Right atrium auricular region (tissue), 2 donors: ENCODE measurements at regions not wholly inside any gene's neighbourhood (a gene's known extent, or its start where the extent isn't known, plus 50 kb on each side); places are given as distances from the start of the nearest gene placed in this dataset.

ENCODE experiments used
- DNase-seq: peaks from one replicate; pipeline ENCODE4 v3.0.0-alpha.2; 2019; ENCODE audit warnings: low spot score
- H3K27ac ChIP-seq, 2 donors: fragments of 200-600 bp; sonication (generic); 1 replicate in 1 of 2; 2 replicates in 1 of 2; pipeline ENCODE4 v1.5.1; 2016 to 2019
- H3K27me3 ChIP-seq, 2 donors: fragments of 200-600 bp; sonication (generic); one replicate each; pipeline versions ENCODE4 v1.5.1 to v1.6.0; 2017 to 2019
- H3K36me3 ChIP-seq: fragments of 200-600 bp; sonication (generic); one replicate; pipeline ENCODE4 v1.5.1; 2016
- H3K4me1 ChIP-seq, 2 donors: fragments of 200-600 bp; sonication (generic); one replicate each; pipeline versions ENCODE4 v1.5.1 to v1.6.0; 2017 to 2019
- H3K4me3 ChIP-seq, 2 donors: fragments of 200-600 bp; sonication (generic); 1 replicate in 1 of 2; 2 replicates in 1 of 2; pipeline ENCODE4 v1.5.1; 2017 to 2019; ENCODE audit warnings: mild to moderate bottlenecking in 1 of 2, moderate library complexity in 1 of 2
- H3K9me3 ChIP-seq, 2 donors: fragments of 200-600 bp; sonication (generic); one replicate each; pipeline ENCODE4 v1.5.1; 2019
- TF ChIP-seq, protein P1 (sequence below), 2 donors: fragments of 200-600 bp; sonication (generic); IDR thresholded peaks; one replicate each; pipeline ENCODE4 v1.5.1; 2019; ENCODE audit warnings: antibody characterized with exemption in 2 of 2

DNA sequence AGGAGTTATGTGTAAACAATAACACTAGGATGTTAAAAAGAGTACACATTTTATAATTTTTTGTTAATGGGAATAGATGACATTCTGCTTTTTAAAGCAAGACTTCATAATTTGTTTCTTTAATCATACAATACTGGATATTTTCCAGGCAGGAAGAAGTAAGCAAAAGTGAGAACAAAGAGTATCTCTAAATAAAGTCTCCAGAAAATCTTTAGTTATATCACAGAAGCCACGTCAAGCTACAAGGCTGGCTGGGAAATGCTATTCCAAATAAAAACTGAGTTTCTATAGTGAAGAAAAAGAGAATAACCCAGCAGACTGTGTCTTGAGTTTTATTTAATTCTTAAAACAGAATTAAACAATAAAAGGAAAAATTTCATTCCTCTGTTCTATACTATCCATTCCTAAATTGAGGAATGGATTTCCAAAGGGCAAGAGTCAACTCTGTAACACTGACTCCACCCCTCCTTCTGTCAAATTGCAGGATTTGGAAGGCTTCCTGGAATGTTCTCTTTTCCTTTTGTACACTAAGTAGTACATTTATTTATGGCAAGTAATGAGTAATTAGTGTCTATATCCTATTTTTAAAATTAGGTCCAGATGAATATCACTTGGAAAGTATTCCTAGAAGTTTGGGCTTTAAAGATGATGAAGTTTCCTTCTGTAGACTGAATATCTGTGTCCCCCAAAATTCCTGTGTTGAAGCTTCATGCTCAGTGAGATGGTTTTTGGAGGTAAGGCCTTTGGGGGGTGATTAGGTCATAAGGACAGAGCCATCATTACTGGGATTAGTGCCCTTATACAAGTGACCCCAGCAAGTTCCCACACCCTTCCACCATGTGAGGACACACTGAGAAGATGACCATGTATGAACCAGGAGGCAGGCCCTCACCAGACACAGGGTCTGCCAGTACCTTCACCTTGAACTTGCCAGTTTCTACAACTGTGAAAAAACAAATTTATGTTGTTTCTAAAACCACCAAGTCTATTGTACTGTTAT lies 290.9 kb downstream of the CRPPA start:
- peaks cover 0 to 13% of the 10 kb centered on the region in 2 donors for H3K4me1 ChIP-seq
- H3K36me3 ChIP-seq = no peaks in the 10 kb centered on the region
- peak overlapping the region; percentile 48 to 66 for H3K27ac ChIP-seq
- no peaks in the 10 kb centered on the region for H3K27me3 ChIP-seq
- TF ChIP-seq, protein P1, sequence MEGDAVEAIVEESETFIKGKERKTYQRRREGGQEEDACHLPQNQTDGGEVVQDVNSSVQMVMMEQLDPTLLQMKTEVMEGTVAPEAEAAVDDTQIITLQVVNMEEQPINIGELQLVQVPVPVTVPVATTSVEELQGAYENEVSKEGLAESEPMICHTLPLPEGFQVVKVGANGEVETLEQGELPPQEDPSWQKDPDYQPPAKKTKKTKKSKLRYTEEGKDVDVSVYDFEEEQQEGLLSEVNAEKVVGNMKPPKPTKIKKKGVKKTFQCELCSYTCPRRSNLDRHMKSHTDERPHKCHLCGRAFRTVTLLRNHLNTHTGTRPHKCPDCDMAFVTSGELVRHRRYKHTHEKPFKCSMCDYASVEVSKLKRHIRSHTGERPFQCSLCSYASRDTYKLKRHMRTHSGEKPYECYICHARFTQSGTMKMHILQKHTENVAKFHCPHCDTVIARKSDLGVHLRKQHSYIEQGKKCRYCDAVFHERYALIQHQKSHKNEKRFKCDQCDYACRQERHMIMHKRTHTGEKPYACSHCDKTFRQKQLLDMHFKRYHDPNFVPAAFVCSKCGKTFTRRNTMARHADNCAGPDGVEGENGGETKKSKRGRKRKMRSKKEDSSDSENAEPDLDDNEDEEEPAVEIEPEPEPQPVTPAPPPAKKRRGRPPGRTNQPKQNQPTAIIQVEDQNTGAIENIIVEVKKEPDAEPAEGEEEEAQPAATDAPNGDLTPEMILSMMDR (IDR thresholded peaks at IDR 0.05) = no peak
- no peak for DNase-seq
- H3K4me3 ChIP-seq = no peak overlapping the region
- peaks cover 3 to 8% of the 10 kb centered on the region in 2 donors for H3K9me3 ChIP-seq

DNA sequence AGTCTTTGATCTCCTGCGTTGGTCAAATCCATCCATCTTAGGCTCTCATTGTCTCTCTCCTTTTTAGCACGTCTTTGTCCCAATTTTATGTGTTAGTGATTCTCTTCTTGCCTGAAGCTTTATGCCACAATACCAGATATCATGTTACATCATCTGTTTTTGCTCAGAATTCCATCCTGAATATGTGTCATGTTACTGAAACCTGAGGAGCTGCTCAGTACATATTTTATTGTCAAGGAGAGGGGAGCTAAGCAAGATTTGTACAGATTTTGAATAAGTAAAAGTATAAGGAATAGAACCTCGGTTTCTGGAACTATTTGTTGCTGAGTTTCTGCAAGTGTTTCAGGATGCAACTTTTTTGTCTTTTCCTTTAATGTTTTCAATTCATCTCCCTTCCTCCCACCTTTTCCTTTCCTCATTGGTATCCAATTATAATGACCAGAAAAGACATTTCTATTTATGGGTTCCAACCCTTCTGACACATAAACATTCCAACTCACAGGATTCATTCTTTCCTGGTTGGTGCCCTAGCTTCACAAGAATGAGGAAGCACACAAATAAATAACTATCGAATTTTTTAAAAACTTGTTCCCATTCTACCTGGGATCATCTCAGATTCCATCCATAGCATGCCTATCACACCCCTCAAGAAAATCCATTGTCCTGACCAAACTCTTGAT lies 291.8 kb downstream of the CRPPA start:
- no peaks in the 10 kb centered on the region for H3K36me3 ChIP-seq
- peaks cover 0 to 13% of the 10 kb centered on the region in 2 donors for H3K4me1 ChIP-seq
- TF ChIP-seq, protein P1 (IDR thresholded peaks at IDR 0.05) = no peak
- H3K27ac ChIP-seq = peak overlapping the region; percentile 32 to 66
- DNase-seq = no peak
- no peaks in the 10 kb centered on the region for H3K27me3 ChIP-seq
- H3K9me3 ChIP-seq = peaks cover 3 to 8% of the 10 kb centered on the region in 2 donors
- H3K4me3 ChIP-seq = no peak overlapping the region

DNA sequence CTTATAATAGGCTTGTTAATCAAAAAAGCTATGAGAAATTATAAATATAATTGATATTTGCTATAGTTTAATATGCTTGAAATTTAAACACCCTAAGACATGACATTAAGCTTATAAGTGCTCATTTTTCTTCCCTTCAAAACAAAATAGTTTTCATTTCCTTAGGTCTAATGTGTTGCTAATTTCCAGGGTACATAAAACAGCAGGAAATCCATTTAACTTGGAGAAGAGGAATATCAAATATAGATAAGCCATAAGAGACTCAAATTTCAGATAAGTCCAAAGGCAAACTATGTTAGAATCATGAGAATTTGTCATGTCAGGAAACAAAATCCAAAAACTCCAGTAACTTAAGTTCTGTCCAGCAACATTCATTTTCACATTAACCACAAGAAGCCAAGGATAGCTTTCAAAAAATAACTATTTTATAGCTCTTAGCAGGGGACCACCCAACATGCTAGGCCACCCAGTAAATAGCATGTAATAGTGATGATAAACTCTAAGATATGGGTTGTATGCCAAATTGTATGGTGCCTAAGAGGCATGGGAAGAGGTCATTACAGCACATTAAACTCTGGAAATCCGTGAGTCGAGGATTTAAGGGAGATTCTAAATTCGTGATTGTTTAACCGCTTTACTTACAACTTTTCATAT lies 298.1 kb downstream of the CRPPA start:
- Histone ChIP-seq H3K36me3 (no peaks in the 10 kb centered on the region), H3K27ac (no peak overlapping the region), H3K27me3 (no peaks in the 10 kb centered on the region), H3K9me3 (peaks cover 3 to 8% of the 10 kb centered on the region in 2 donors), H3K4me3 (no peak overlapping the region), H3K4me1 (no peaks in the 10 kb centered on the region)
- no peak for DNase-seq
- TF ChIP-seq, protein P1 (IDR thresholded peaks at IDR 0.05) = no peak

DNA sequence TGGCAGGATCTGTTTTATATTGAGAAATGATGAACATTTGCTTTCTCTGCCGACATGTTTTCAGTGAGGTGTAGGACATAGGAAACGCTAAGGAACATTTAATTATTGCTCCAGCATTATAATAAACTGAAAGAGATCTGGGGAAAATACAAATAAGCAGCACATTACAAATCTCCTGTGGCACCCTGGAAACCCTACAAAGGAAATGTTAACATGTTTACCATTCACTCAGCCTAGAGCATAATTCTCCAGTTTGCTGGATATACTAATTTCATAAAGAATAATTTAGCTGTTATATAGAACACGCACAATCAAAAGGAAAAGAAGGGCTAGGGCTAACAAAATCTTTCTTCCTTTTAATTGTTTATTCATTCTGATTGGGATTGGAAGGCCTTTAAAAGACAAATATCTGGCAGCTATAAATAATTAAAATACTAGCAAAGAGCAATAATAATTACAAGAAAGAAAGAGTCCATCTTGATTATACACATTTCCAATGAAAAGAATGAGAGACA lies 299.4 kb downstream of the CRPPA start:
- TF ChIP-seq, protein P1 (IDR thresholded peaks at IDR 0.05) = no peak
- H3K9me3 ChIP-seq = no peaks in the 10 kb centered on the region
- H3K36me3 ChIP-seq = no peaks in the 10 kb centered on the region
- H3K27ac ChIP-seq = no peak overlapping the region
- H3K4me3 ChIP-seq = no peak overlapping the region
- DNase-seq = no peak
- H3K4me1 ChIP-seq = no peaks in the 10 kb centered on the region
- no peaks in the 10 kb centered on the region for H3K27me3 ChIP-seq

DNA sequence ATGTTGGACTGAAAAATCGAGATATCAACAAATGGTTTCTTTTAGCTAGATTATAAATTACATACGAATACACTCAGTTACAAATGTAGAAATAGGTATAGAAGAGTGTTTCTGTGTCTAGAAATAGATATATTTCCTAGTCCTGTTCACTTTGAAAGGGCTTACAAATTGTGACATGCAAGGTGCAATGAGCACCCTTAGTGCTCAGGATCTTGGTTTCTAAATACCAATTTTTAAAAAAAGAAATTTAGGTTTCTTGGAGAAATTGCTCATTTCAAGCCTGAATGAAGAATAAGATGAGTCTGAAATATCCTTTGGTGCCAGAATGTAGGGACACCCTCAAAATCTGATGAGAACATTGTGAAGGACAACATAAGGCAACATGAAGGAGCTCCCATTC lies 306.0 kb downstream of the CRPPA start:
- Histone ChIP-seq H3K4me3 (no peak overlapping the region), H3K9me3 (peaks cover 0 to 18% of the 10 kb centered on the region in 2 donors), H3K27ac (no peak overlapping the region), H3K36me3 (no peaks in the 10 kb centered on the region), H3K27me3 (no peaks in the 10 kb centered on the region), H3K4me1 (no peaks in the 10 kb centered on the region)
- DNase-seq = no peak
- TF ChIP-seq, protein P1 (IDR thresholded peaks at IDR 0.05) = no peak
